Gastrocnemius medialis (tissue), 4 donors: ENCODE measurements at regions not wholly inside any gene's neighbourhood (a gene's known extent, or its start where the extent isn't known, plus 50 kb on each side); places are given as distances from the start of the nearest gene placed in this dataset.

Source experiments
- POLR2A ChIP-seq, 2 donors: fragments of 450-650 bp; IDR thresholded peaks; one replicate each; pipeline ENCODE4 v1.6.1; 2017; ENCODE audit warnings: antibody characterized with exemption in 2 of 2, mild to moderate bottlenecking in 2 of 2, moderate library complexity in 2 of 2
- TF ChIP-seq, protein P1 (sequence below), 5 experiments: fragments of 450-650 bp in 3 of 5; fragments of 200-600 bp in 2 of 5; sonication (generic) in 2 of 5; IDR thresholded peaks in 4 of 5; conservative IDR thresholded peaks in 1 of 5; 1 replicate in 4 of 5; 2 replicates in 1 of 5; pipeline ENCODE4 v1.5.1; 2016 to 2019; ENCODE audit warnings: antibody characterized with exemption in 5 of 5, mild to moderate bottlenecking in 3 of 5, moderate library complexity in 3 of 5

DNA sequence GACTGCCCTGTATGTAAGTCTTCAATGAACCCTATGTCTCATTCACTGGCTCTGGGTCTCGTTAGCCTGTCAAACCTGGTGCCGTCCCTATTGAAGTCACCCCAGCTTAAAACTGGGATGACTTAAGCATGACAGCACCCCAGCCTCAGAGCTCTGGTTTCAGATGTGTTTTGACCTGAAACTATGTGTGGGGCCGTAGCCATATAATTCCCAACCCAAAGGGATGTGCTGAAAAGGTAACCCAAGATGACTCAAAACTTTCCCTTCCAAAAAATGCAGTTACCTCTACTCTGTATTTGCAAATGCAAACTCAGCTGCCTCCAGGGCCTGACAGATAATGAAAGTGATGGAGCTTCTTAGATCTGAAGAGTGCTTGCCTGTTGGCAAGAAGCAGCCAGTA, 478.3 kb upstream of the ERCC4 start:
- TF ChIP-seq, protein P1, sequence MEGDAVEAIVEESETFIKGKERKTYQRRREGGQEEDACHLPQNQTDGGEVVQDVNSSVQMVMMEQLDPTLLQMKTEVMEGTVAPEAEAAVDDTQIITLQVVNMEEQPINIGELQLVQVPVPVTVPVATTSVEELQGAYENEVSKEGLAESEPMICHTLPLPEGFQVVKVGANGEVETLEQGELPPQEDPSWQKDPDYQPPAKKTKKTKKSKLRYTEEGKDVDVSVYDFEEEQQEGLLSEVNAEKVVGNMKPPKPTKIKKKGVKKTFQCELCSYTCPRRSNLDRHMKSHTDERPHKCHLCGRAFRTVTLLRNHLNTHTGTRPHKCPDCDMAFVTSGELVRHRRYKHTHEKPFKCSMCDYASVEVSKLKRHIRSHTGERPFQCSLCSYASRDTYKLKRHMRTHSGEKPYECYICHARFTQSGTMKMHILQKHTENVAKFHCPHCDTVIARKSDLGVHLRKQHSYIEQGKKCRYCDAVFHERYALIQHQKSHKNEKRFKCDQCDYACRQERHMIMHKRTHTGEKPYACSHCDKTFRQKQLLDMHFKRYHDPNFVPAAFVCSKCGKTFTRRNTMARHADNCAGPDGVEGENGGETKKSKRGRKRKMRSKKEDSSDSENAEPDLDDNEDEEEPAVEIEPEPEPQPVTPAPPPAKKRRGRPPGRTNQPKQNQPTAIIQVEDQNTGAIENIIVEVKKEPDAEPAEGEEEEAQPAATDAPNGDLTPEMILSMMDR (IDR thresholded peaks at IDR 0.05 in 4 of 5, conservative IDR thresholded peaks at IDR 0.05 in 1 of 5), result no peak
- TF ChIP-seq POLR2A (IDR thresholded peaks at IDR 0.05), result no peak
